ENCODE measurements at regions not wholly inside any gene's neighbourhood (a gene's known extent, or its start where the extent isn't known, plus 50 kb on each side); places are given as distances from the start of the nearest gene placed in this dataset.

GRCh38 chr9:2337627-2338026 lies 284.0 kb upstream of the VLDLR start:
- H3K27me3 Mint-ChIP-seq = peaks cover 5 to 7% of the 10 kb centered on the region in 2 donors
- ATAC-seq (replicated peaks in 1 of 4) = no peak

GRCh38 chr9:2338777-2339365 lies 282.7 kb upstream of the VLDLR start:
- Histone ChIP-seq H3K4me3 (ENCODE audit: control insufficient read depth in 1 of 2, extremely low read depth in 1 of 2, low read length in 1 of 2) (no peak overlapping the region), H3K27ac (ENCODE audit: low read length) (no peak overlapping the region), H3K36me3 (ENCODE audit: control insufficient read depth in 2 of 2, extremely low read depth in 1 of 2, insufficient read depth in 1 of 2, low read length in 1 of 2) (no peaks in the 10 kb centered on the region), H3K9me3 (no peaks in the 10 kb centered on the region), H3K4me1 (ENCODE audit: control insufficient read depth in 1 of 2, extremely low read depth in 1 of 2, insufficient read depth in 2 of 2, low read length in 2 of 2) (no peaks in the 10 kb centered on the region), H3K27me3 (replicated peaks in 1 of 2; ENCODE audit: control insufficient read depth in 2 of 2, extremely low read depth in 1 of 2, insufficient read depth in 2 of 2, low read length in 1 of 2) (peaks cover 0 to 4% of the 10 kb centered on the region in 2 experiments)
- Mint-ChIP-seq H3K36me3 (no peaks in the 10 kb centered on the region), H3K27ac (no peak overlapping the region), H3K4me1 (no peaks in the 10 kb centered on the region), H3K9me3 (no peaks in the 10 kb centered on the region), H3K27me3 (peaks cover 2 to 4% of the 10 kb centered on the region in 2 donors), H3K4me3 (no peak overlapping the region)
- 85% methylated on average over 2 of the region's 4 CpGs for WGBS (ENCODE audit: insufficient coverage)
- POLR2A ChIA-PET = interaction anchor here in 1 of 2 donors (0.6 kb wide), 1 partner anchor 1485 kb away, joined by 7 read pairs; no protein-coding TSS in a partner anchor
- CTCF ChIA-PET = no interaction called here
- no peak for DNase-seq
- ATAC-seq (replicated peaks in 1 of 4) = no peak

More at GRCh38 chr9:2337627-2338026, 284.0 kb upstream of the VLDLR start:
- H3K36me3 ChIP-seq (ENCODE audit: control insufficient read depth in 2 of 2, extremely low read depth in 1 of 2, insufficient read depth in 1 of 2, low read length in 1 of 2) = no peaks in the 10 kb centered on the region
- 80% methylated on average over 1 of the region's 4 CpGs for WGBS (ENCODE audit: insufficient coverage)
- no peak for DNase-seq
- POLR2A ChIA-PET = no interaction called here
- H3K4me3 ChIP-seq (ENCODE audit: control insufficient read depth in 1 of 2, extremely low read depth in 1 of 2, low read length in 1 of 2) = no peak overlapping the region
- Mint-ChIP-seq H3K9me3 (no peaks in the 10 kb centered on the region), H3K36me3 (no peaks in the 10 kb centered on the region), H3K27ac (no peak overlapping the region), H3K4me1 (no peaks in the 10 kb centered on the region), H3K4me3 (no peak overlapping the region)
- H3K27ac ChIP-seq (ENCODE audit: low read length) = no peak overlapping the region
- H3K9me3 ChIP-seq = no peaks in the 10 kb centered on the region
- H3K27me3 ChIP-seq (replicated peaks in 1 of 2; ENCODE audit: control insufficient read depth in 2 of 2, extremely low read depth in 1 of 2, insufficient read depth in 2 of 2, low read length in 1 of 2) = peaks cover 0 to 4% of the 10 kb centered on the region in 2 experiments
- H3K4me1 ChIP-seq (ENCODE audit: control insufficient read depth in 1 of 2, extremely low read depth in 1 of 2, insufficient read depth in 2 of 2, low read length in 2 of 2) = no peaks in the 10 kb centered on the region
- CTCF ChIA-PET = no interaction called here

- WGBS (ENCODE audit: insufficient coverage) = no CpG with 5 or more reads among the region's 6 CpGs
- Histone ChIP-seq H3K4me3 (ENCODE audit: control insufficient read depth in 1 of 2, extremely low read depth in 1 of 2, low read length in 1 of 2) (no peak overlapping the region), H3K27me3 (replicated peaks in 1 of 2; ENCODE audit: control insufficient read depth in 2 of 2, extremely low read depth in 1 of 2, insufficient read depth in 2 of 2, low read length in 1 of 2) (peaks cover 0 to 4% of the 10 kb centered on the region in 2 experiments), H3K27ac (ENCODE audit: low read length) (no peak overlapping the region), H3K4me1 (ENCODE audit: control insufficient read depth in 1 of 2, extremely low read depth in 1 of 2, insufficient read depth in 2 of 2, low read length in 2 of 2) (no peaks in the 10 kb centered on the region), H3K36me3 (ENCODE audit: control insufficient read depth in 2 of 2, extremely low read depth in 1 of 2, insufficient read depth in 1 of 2, low read length in 1 of 2) (no peaks in the 10 kb centered on the region), H3K9me3 (no peaks in the 10 kb centered on the region)
- ChIA-PET CTCF (interaction anchor here in 1 of 2 donors (0.6 kb wide), 1 partner anchor 197 kb away, joined by 3 read pairs; no protein-coding TSS in a partner anchor), POLR2A (no interaction called here)
- Mint-ChIP-seq H3K4me3 (no peak overlapping the region), H3K4me1 (no peaks in the 10 kb centered on the region), H3K36me3 (no peaks in the 10 kb centered on the region), H3K27ac (no peak overlapping the region), H3K9me3 (no peaks in the 10 kb centered on the region), H3K27me3 (peaks cover 3 to 4% of the 10 kb centered on the region in 2 donors)
- DNase-seq (no peak), ATAC-seq (replicated peaks in 1 of 4) (no peak)
These were observed 282.2 kb upstream of the VLDLR start for GRCh38 chr9:2339416-2339815.

- Histone ChIP-seq H3K36me3 (ENCODE audit: control insufficient read depth in 2 of 2, extremely low read depth in 1 of 2, insufficient read depth in 1 of 2, low read length in 1 of 2) (no peaks in the 10 kb centered on the region), H3K27ac (ENCODE audit: low read length) (no peak overlapping the region), H3K4me1 (ENCODE audit: control insufficient read depth in 1 of 2, extremely low read depth in 1 of 2, insufficient read depth in 2 of 2, low read length in 2 of 2) (no peaks in the 10 kb centered on the region), H3K27me3 (replicated peaks in 1 of 2; ENCODE audit: control insufficient read depth in 2 of 2, extremely low read depth in 1 of 2, insufficient read depth in 2 of 2, low read length in 1 of 2) (peaks cover 0 to 1% of the 10 kb centered on the region in 2 experiments), H3K9me3 (no peaks in the 10 kb centered on the region), H3K4me3 (ENCODE audit: control insufficient read depth in 1 of 2, extremely low read depth in 1 of 2, low read length in 1 of 2) (no peak overlapping the region)
- no CpG with 5 or more reads among the region's 2 CpGs for WGBS (ENCODE audit: insufficient coverage)
- no peaks in the 10 kb centered on the region for H3K9me3 Mint-ChIP-seq
- DNase-seq (no peak), ATAC-seq (replicated peaks in 1 of 4) (no peak)
- no peak overlapping the region for H3K27ac Mint-ChIP-seq
- H3K4me1 Mint-ChIP-seq = no peaks in the 10 kb centered on the region
- H3K36me3 Mint-ChIP-seq = no peaks in the 10 kb centered on the region
- ChIA-PET POLR2A (no interaction called here), CTCF (interaction anchor here in 1 of 2 donors (0.6 kb wide), 1 partner anchor 197 kb away, joined by 3 read pairs; no protein-coding TSS in a partner anchor)
- peaks cover 4% of the 10 kb centered on the region in 2 donors for H3K27me3 Mint-ChIP-seq
- H3K4me3 Mint-ChIP-seq = no peak overlapping the region
These were observed 281.4 kb upstream of the VLDLR start for GRCh38 chr9:2340046-2340760.

- Mint-ChIP-seq H3K27ac (no peak overlapping the region), H3K9me3 (peaks cover 0 to 2% (median under 1%) of the 10 kb centered on the region in 3 donors), H3K4me1 (no peaks in the 10 kb centered on the region), H3K4me3 (no peak overlapping the region), H3K36me3 (no peaks in the 10 kb centered on the region), H3K27me3 (peaks cover 2 to 4% of the 10 kb centered on the region in 2 donors)
- ATAC-seq (replicated peaks in 1 of 4) = no peak
- H3K9me3 ChIP-seq = no peaks in the 10 kb centered on the region
- no peaks in the 10 kb centered on the region for H3K4me1 ChIP-seq (ENCODE audit: control insufficient read depth in 1 of 2, extremely low read depth in 1 of 2, insufficient read depth in 2 of 2, low read length in 2 of 2)
- POLR2A ChIA-PET = no interaction called here
- no peak for DNase-seq
- H3K36me3 ChIP-seq (ENCODE audit: control insufficient read depth in 2 of 2, extremely low read depth in 1 of 2, insufficient read depth in 1 of 2, low read length in 1 of 2) = no peaks in the 10 kb centered on the region
- H3K27ac ChIP-seq (ENCODE audit: low read length) = no peak overlapping the region
- no peak overlapping the region for H3K4me3 ChIP-seq (ENCODE audit: control insufficient read depth in 1 of 2, extremely low read depth in 1 of 2, low read length in 1 of 2)
- no peaks in the 10 kb centered on the region for H3K27me3 ChIP-seq (replicated peaks in 1 of 2; ENCODE audit: control insufficient read depth in 2 of 2, extremely low read depth in 1 of 2, insufficient read depth in 2 of 2, low read length in 1 of 2)
- CTCF ChIA-PET = no interaction called here
- WGBS (ENCODE audit: insufficient coverage) = 61% methylated on average over 2 of the region's 3 CpGs
These were observed 280.5 kb upstream of the VLDLR start for GRCh38 chr9:2341126-2341525.

- WGBS (ENCODE audit: insufficient coverage) = 20% methylated on average over 1 of the region's 1 CpG
- ChIA-PET POLR2A (no interaction called here), CTCF (no interaction called here)
- Histone ChIP-seq H3K4me3 (ENCODE audit: control insufficient read depth in 1 of 2, extremely low read depth in 1 of 2, low read length in 1 of 2) (no peak overlapping the region), H3K27me3 (replicated peaks in 1 of 2; ENCODE audit: control insufficient read depth in 2 of 2, extremely low read depth in 1 of 2, insufficient read depth in 2 of 2, low read length in 1 of 2) (no peaks in the 10 kb centered on the region), H3K27ac (ENCODE audit: low read length) (no peak overlapping the region), H3K9me3 (no peaks in the 10 kb centered on the region), H3K36me3 (ENCODE audit: control insufficient read depth in 2 of 2, extremely low read depth in 1 of 2, insufficient read depth in 1 of 2, low read length in 1 of 2) (no peaks in the 10 kb centered on the region), H3K4me1 (ENCODE audit: control insufficient read depth in 1 of 2, extremely low read depth in 1 of 2, insufficient read depth in 2 of 2, low read length in 2 of 2) (no peaks in the 10 kb centered on the region)
- Mint-ChIP-seq H3K4me1 (no peaks in the 10 kb centered on the region), H3K27me3 (peaks cover 2 to 4% of the 10 kb centered on the region in 2 donors), H3K4me3 (no peak overlapping the region), H3K9me3 (peaks cover 5 to 7% (median 5%) of the 10 kb centered on the region in 3 donors), H3K27ac (no peak overlapping the region), H3K36me3 (no peaks in the 10 kb centered on the region)
- DNase-seq = no peak
- ATAC-seq (replicated peaks in 1 of 4) = no peak
These were observed 279.6 kb upstream of the VLDLR start for GRCh38 chr9:2341956-2342355.
